Progenitor cell of endocrine pancreas (in vitro differentiated cells): ENCODE measurements at regions not wholly inside any gene's neighbourhood (a gene's known extent, or its start where the extent isn't known, plus 50 kb on each side); places are given as distances from the start of the nearest gene placed in this dataset.

Experiments
- DNase-seq: peaks from one replicate; pipeline ENCODE4 v3.0.0; 2021; ENCODE audit warnings: low spot score; ENCODE audit not compliant: unreplicated experiment
- H3K27ac Mint-ChIP-seq: 2 replicates; pipeline ENCODE4 v1.8.0; 2021; ENCODE audit warnings: mild to moderate bottlenecking, moderate library complexity, mixed read lengths
- H3K27me3 Mint-ChIP-seq: 2 replicates; pipeline ENCODE4 v1.8.0; 2021; ENCODE audit warnings: mixed read lengths
- H3K36me3 Mint-ChIP-seq: 2 replicates; pipeline ENCODE4 v1.8.0; 2022; ENCODE audit warnings: mixed read lengths; ENCODE audit not compliant: insufficient read depth
- H3K4me1 Mint-ChIP-seq: 2 replicates; pipeline ENCODE4 v1.8.0; 2021; ENCODE audit warnings: low read depth, mixed read lengths
- H3K4me3 Mint-ChIP-seq: 2 replicates; pipeline ENCODE4 v1.8.0; 2021; ENCODE audit warnings: low read depth, mild to moderate bottlenecking, moderate library complexity, mixed read lengths
- H3K9me3 Mint-ChIP-seq: 2 replicates; pipeline ENCODE4 v1.8.0; 2021; ENCODE audit warnings: low read depth, mixed read lengths
- CTCF ChIP-seq: fragments of 200-600 bp; sonication (generic); IDR thresholded peaks from one replicate; pipeline ENCODE4 v1.5.0; 2021; ENCODE audit warnings: antibody characterized with exemption, mild to moderate bottlenecking; ENCODE audit not compliant: unreplicated experiment

GRCh38 chr16:75983741-75984381, 257.6 kb upstream of the CPHXL start:
- no peak for TF ChIP-seq CTCF
- no peaks in the 10 kb centered on the region for H3K9me3 Mint-ChIP-seq
- H3K4me1 Mint-ChIP-seq, result no peaks in the 10 kb centered on the region
- no peak for DNase-seq
- peaks cover 2% of the 10 kb centered on the region for H3K36me3 Mint-ChIP-seq
- no peak overlapping the region for H3K4me3 Mint-ChIP-seq
- no peaks in the 10 kb centered on the region for H3K27me3 Mint-ChIP-seq
- no peak overlapping the region for H3K27ac Mint-ChIP-seq

- Mint-ChIP-seq H3K27me3 (no peaks in the 10 kb centered on the region), H3K36me3 (peaks cover 2% of the 10 kb centered on the region), H3K27ac (no peak overlapping the region), H3K4me3 (no peak overlapping the region), H3K4me1 (no peaks in the 10 kb centered on the region), H3K9me3 (no peaks in the 10 kb centered on the region)
- TF ChIP-seq CTCF, result no peak
- no peak for DNase-seq
Observed at GRCh38 chr16:75987323-75987722, 261.0 kb upstream of the CPHXL start.

GRCh38 chr16:75996491-75996890, 270.2 kb upstream of the CPHXL start:
- Mint-ChIP-seq H3K9me3 (peaks cover 3% of the 10 kb centered on the region), H3K27me3 (no peaks in the 10 kb centered on the region)

GRCh38 chr16:75997606-75998005, 271.3 kb upstream of the CPHXL start:
- peaks cover 3% of the 10 kb centered on the region for H3K9me3 Mint-ChIP-seq
- TF ChIP-seq CTCF, result no peak

More at GRCh38 chr16:75996491-75996890, 270.2 kb upstream of the CPHXL start:
- DNase-seq, result no peak
- Mint-ChIP-seq H3K27ac (no peak overlapping the region), H3K4me1 (no peaks in the 10 kb centered on the region), H3K36me3 (no peaks in the 10 kb centered on the region), H3K4me3 (no peak overlapping the region)
- no peak for TF ChIP-seq CTCF

GRCh38 chr16:76007645-76008044, 269.6 kb upstream of the CNTNAP4 start:
- DNase-seq, result no peak
- TF ChIP-seq CTCF, result no peak
- Mint-ChIP-seq H3K27ac (no peak overlapping the region), H3K36me3 (no peaks in the 10 kb centered on the region), H3K27me3 (no peaks in the 10 kb centered on the region), H3K4me3 (no peak overlapping the region), H3K9me3 (peaks cover 8% of the 10 kb centered on the region), H3K4me1 (no peaks in the 10 kb centered on the region)

More at GRCh38 chr16:75997606-75998005, 271.3 kb upstream of the CPHXL start:
- Mint-ChIP-seq H3K36me3 (no peaks in the 10 kb centered on the region), H3K27me3 (no peaks in the 10 kb centered on the region), H3K27ac (no peak overlapping the region), H3K4me3 (no peak overlapping the region), H3K4me1 (no peaks in the 10 kb centered on the region)
- DNase-seq, result no peak
